ENCODE measurements at regions not wholly inside any gene's neighbourhood (a gene's known extent, or its start where the extent isn't known, plus 50 kb on each side); places are given as distances from the start of the nearest gene placed in this dataset.
A peak's percentile ranks its signal among the peaks of the same experiment; 100 is the strongest.

DNA sequence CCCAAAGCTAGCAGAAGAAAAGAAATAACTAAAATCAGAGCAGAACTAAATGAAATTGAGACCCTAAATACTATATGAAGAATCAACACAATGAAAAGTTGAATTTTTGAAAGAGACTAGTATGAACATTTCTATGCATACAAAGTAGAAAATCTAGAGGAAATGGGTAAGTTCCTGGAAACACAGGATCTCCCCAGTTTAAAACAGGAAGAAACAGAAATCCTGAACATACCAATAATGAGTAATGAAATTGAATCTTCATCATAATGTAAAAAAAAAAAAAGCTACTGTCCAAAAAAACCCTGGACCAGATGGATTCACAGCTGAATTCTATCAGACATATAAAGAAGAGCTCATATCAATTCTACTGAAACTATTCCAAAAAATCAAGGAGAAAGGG, 233.5 kb downstream of the PLPP3 start:
- peaks cover 4 to 11% of the 10 kb centered on the region in 2 donors for H3K9me3 Mint-ChIP-seq
- ATAC-seq (replicated peaks in 1 of 2) (no peak), DNase-seq (no peak)
- peaks cover 0 to under 1% of the 10 kb centered on the region in 2 donors for H3K36me3 Mint-ChIP-seq (ENCODE audit: insufficient read depth in 2 of 2)
- no peaks in the 10 kb centered on the region for H3K4me1 Mint-ChIP-seq (ENCODE audit: low read depth)
- H3K27me3 Mint-ChIP-seq (ENCODE audit: low read depth), result no peaks in the 10 kb centered on the region
- no peak overlapping the region for H3K27ac Mint-ChIP-seq
- H3K4me3 Mint-ChIP-seq, result no peak overlapping the region

DNA sequence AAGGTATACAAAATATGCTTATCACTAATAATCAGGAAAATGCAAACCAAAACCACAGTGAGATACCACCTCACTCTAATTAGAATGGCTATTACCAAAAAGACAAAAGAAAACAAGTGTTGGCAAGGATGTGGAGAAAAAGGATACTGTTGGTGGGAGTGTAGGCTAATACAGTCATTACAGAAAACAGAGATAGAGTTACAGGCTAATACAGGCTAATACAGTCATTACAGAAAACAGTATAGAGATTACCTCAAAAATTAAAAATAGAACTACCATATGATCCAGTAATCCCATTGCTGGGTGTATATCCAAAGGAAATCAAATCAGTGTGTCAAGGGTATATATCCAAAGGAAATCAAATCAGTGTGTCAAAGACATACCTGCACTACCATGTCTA, 238.4 kb downstream of the PLPP3 start:
- H3K4me1 Mint-ChIP-seq (ENCODE audit: low read depth), result no peaks in the 10 kb centered on the region
- no peaks in the 10 kb centered on the region for H3K27me3 Mint-ChIP-seq (ENCODE audit: low read depth)
- DNase-seq, result no peak
- H3K9me3 Mint-ChIP-seq, result peaks cover 4 to 5% of the 10 kb centered on the region in 2 donors
- peaks cover 0 to 2% of the 10 kb centered on the region in 2 donors for H3K36me3 Mint-ChIP-seq (ENCODE audit: insufficient read depth in 2 of 2)
- no peak overlapping the region for H3K27ac Mint-ChIP-seq
- no peak for ATAC-seq (replicated peaks in 1 of 2)
- no peak overlapping the region for H3K4me3 Mint-ChIP-seq

DNA sequence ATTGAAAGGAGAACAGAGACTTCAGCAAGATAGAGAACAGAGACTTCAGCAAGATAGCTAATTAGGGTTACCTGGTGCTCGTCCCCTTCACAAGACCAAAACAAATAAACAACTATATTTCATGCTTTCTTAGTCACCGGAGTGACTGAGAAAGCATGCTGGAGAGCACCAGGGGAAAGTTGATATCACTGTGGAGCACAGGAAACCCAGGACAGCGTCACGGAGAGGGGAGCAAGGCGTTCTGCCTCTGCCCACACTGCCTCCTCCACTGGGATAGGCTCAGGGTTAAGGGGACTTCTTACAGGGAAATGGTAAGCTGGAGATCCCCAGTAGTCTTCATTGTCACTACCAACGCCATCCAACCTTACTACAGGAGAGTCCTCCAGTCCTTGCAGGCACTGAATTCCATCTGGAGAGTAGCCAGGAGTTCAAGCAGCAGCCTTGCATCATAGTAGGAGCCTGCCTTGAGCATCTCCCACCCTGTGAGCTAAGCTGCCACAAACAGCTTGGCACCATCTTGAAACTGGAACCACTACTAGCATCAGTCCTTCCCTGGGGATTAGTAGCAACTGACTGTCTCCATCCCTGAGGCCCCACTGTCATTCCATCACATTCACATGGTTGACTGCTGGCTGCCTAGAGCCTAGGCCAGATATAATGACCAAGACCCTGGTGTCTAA, 239.4 kb downstream of the PLPP3 start:
- Mint-ChIP-seq H3K36me3 (ENCODE audit: insufficient read depth in 2 of 2) (peaks cover 0 to 2% of the 10 kb centered on the region in 2 donors), H3K4me1 (ENCODE audit: low read depth) (no peaks in the 10 kb centered on the region), H3K9me3 (peaks cover 4 to 5% of the 10 kb centered on the region in 2 donors), H3K27ac (no peak overlapping the region), H3K27me3 (ENCODE audit: low read depth) (no peaks in the 10 kb centered on the region), H3K4me3 (no peak overlapping the region)
- ATAC-seq (replicated peaks in 1 of 2) (no peak), DNase-seq (no peak)

DNA sequence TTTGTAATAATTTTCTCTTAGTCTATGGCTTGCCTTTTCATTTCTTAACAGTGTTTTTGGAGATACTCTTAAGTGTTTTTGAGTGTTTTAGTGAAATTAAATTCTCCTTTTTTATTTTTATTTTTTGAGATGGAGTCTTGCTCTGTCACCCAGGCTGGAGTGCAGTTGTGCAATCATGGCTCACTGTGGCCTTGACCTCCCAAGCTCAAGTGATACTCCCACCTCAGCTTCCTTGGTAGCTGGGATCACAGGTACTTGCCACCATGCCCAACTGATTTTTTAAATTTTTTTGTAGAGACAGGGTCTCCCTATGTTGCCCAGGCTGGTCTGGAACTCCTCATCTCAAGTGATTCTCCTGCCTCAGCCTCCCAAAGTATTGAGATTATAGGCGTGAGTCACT, 240.3 kb downstream of the PLPP3 start:
- Mint-ChIP-seq H3K4me3 (no peak overlapping the region), H3K9me3 (peaks cover 2 to 5% of the 10 kb centered on the region in 2 donors), H3K4me1 (ENCODE audit: low read depth) (no peaks in the 10 kb centered on the region), H3K27ac (no peak overlapping the region), H3K27me3 (ENCODE audit: low read depth) (no peaks in the 10 kb centered on the region), H3K36me3 (ENCODE audit: insufficient read depth in 2 of 2) (peaks cover 0 to 2% of the 10 kb centered on the region in 2 donors)
- DNase-seq (no peak), ATAC-seq (replicated peaks in 1 of 2) (no peak)

DNA sequence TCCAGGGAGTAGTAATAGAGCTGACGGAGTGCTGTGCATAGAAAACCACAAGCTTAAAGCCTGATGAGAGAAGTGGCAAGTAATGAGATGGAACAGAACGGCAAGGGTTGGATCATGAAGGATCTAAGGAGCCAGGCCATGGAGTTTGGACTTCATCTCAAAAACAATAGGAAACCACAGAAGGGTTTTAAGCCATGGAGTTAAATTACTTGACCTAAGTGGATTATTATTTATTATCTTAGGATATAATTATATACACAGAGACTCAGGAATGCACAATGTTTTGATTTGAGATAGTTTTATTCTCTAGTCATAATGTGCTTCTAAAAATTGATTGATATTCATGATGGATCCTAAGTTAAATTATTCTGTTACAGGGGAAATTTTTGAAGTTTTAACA, 242.4 kb downstream of the PLPP3 start:
- no peaks in the 10 kb centered on the region for H3K27me3 Mint-ChIP-seq (ENCODE audit: low read depth)
- ATAC-seq (replicated peaks in 1 of 2), result no peak
- H3K9me3 Mint-ChIP-seq, result peaks cover 2 to 5% of the 10 kb centered on the region in 2 donors
- H3K27ac Mint-ChIP-seq, result no peak overlapping the region
- DNase-seq, result no peak
- H3K36me3 Mint-ChIP-seq (ENCODE audit: insufficient read depth in 2 of 2), result peaks cover 0 to 2% of the 10 kb centered on the region in 2 donors
- H3K4me1 Mint-ChIP-seq (ENCODE audit: low read depth), result no peaks in the 10 kb centered on the region
- no peak overlapping the region for H3K4me3 Mint-ChIP-seq

DNA sequence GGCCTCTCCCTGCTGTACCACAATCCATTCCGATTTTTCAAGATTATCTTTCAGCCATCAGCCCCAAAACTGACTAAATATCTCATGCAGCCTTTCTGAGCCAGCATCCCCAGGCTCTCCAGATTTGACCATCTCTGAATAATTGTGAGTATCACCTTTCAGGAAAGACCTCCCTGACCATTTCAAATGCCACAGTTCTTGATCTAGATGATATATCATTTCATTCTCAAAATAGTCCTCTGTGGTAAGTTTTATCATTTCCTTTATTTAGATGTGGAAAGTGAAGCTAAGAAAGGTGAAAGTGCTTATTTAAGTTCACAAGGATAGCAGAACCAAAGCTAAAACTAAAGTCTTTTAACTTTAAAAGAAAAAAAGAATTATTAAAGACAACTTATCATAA, 244.0 kb downstream of the PLPP3 start:
- no peak for ATAC-seq (replicated peaks in 1 of 2)
- Mint-ChIP-seq H3K27ac (no peak overlapping the region), H3K9me3 (no peaks in the 10 kb centered on the region), H3K4me1 (ENCODE audit: low read depth) (peaks cover 4% of the 10 kb centered on the region), H3K36me3 (ENCODE audit: insufficient read depth in 2 of 2) (no peaks in the 10 kb centered on the region), H3K27me3 (ENCODE audit: low read depth) (no peaks in the 10 kb centered on the region), H3K4me3 (no peak overlapping the region)
- no peak for DNase-seq

DNA sequence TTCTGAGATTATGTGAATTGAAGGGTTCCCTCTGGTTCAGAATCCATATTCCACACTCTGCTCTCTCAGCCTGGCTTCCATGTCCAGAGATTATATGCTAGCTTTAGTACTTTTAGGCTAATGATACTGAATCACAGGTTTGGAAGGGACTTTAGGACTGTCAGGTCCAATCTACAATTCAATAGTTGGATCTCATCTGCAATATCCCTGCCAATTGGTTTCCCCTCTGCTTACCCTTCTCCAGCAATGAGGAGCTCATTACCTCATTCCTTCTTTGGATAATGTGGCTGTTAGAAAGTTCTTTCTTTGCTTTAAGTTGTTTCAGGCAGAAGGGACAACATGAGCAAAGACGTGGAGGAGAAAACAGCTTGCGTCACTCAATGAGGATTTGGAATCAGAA, 245.3 kb downstream of the PLPP3 start:
- peaks cover 8% of the 10 kb centered on the region for H3K4me1 Mint-ChIP-seq (ENCODE audit: low read depth)

DNA sequence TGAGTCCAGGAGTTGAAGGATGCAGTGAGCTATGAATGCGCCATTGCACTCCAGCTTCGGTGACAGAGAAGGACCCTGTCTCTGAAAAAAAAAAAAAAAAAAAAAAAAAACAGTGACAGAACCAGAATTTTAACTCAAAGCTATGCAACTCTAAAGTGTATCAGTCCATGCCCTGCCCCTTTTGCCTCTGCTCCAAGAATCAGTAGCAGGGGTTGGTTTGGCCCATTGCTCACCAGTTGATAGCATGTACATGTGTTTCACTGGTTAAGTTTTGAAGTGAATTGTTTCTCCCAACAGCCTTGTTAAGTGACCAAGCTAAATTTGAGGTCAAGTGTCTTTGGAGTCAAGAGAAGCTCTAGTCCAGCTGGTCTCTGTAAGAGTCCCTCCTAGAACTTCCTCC, 245.9 kb downstream of the PLPP3 start:
- H3K36me3 Mint-ChIP-seq (ENCODE audit: insufficient read depth in 2 of 2), result no peaks in the 10 kb centered on the region
- no peak overlapping the region for H3K4me3 Mint-ChIP-seq
- peaks cover 11% of the 10 kb centered on the region for H3K4me1 Mint-ChIP-seq (ENCODE audit: low read depth)
- H3K27ac Mint-ChIP-seq, result no peak overlapping the region
- no peaks in the 10 kb centered on the region for H3K27me3 Mint-ChIP-seq (ENCODE audit: low read depth)
- peaks cover 2% of the 10 kb centered on the region in 2 donors for H3K9me3 Mint-ChIP-seq
- ATAC-seq (replicated peaks in 1 of 2), result no peak
- no peak for DNase-seq

More for the DNA sequence above, 245.3 kb downstream of the PLPP3 start:
- DNase-seq, result no peak
- Mint-ChIP-seq H3K36me3 (ENCODE audit: insufficient read depth in 2 of 2) (no peaks in the 10 kb centered on the region), H3K27ac (no peak overlapping the region), H3K4me3 (no peak overlapping the region), H3K9me3 (peaks cover 0 to under 1% of the 10 kb centered on the region in 2 donors), H3K27me3 (ENCODE audit: low read depth) (no peaks in the 10 kb centered on the region)
- ATAC-seq (replicated peaks in 1 of 2), result no peak

DNA sequence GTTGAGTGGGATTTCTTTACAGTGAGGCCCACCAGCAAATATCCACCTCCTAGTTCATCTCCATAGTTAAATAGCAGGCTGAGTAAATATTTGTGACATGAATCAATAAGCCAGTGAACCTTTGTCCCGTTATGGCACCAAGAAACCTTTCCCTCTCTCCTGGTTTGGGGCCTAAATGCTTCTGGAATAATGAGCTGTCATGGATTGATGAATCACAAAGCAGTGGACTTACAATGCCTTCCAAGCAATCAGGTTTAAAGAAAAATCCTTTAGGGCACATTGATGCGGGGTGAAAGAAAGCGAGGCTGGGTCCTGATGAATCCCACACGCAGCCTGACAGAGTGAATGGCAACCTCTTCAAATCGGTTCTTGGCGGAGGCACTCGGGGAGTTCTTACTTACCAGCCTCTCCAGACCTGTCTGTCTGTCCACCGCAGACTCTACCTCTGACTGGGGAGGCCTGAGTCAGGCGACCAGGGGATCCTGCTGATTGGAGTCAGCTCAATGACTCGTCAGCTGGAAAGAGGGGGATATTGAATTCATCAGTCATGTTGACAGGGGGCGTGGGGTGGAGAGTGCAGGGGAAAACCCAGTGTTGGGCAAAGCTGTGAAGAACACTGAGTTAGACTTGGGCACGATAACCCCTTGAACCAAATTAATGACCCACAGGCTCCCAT, 247.3 kb downstream of the PLPP3 start:
- Mint-ChIP-seq H3K27me3 (ENCODE audit: low read depth) (no peaks in the 10 kb centered on the region), H3K4me1 (ENCODE audit: low read depth) (peaks cover 11% of the 10 kb centered on the region), H3K27ac (no peak overlapping the region), H3K36me3 (ENCODE audit: insufficient read depth in 2 of 2) (no peaks in the 10 kb centered on the region), H3K9me3 (peaks cover 2% of the 10 kb centered on the region in 2 donors), H3K4me3 (no peak overlapping the region)
- ATAC-seq (replicated peaks in 1 of 2) (no peak), DNase-seq (no peak)

DNA sequence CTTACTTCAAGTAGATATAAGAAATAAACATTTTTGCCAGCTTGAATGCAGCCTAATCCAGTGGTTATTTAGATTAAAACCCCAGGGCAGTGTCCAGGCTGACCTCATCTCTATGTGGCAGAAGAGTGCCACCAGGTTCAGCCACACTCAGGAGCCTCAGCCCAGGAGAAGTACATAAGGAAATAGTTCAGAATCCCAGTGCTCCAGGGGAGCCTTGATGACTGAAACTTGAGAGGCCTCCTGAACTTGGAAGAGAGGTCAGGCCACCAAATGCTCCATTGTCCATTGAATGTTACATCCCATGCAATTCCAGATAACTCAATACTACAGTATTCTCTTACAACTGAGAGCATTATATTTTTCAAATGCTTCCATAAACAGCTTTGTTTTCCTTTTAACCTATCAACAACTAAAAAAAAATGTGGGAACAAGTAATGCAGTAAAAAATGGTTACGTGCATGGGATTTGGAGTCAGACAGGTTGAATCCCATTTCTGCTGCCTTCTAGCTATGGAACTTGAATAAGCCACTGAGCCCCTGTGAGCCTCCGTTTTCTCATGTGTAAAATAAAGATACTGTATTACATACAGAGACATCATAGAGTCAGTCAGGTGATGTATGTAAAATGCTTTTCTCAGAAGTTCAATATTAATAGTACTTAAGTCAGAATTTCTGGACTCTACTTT, 248.0 kb downstream of the PLPP3 start:
- H3K4me1 Mint-ChIP-seq (ENCODE audit: low read depth), result peaks cover 11% of the 10 kb centered on the region
- no peak overlapping the region for H3K27ac Mint-ChIP-seq
- H3K4me3 Mint-ChIP-seq, result no peak overlapping the region
- DNase-seq, result no peak
- peaks cover 2% of the 10 kb centered on the region in 2 donors for H3K9me3 Mint-ChIP-seq
- H3K36me3 Mint-ChIP-seq (ENCODE audit: insufficient read depth in 2 of 2), result no peaks in the 10 kb centered on the region
- H3K27me3 Mint-ChIP-seq (ENCODE audit: low read depth), result no peaks in the 10 kb centered on the region
- ATAC-seq (replicated peaks in 1 of 2), result no peak

DNA sequence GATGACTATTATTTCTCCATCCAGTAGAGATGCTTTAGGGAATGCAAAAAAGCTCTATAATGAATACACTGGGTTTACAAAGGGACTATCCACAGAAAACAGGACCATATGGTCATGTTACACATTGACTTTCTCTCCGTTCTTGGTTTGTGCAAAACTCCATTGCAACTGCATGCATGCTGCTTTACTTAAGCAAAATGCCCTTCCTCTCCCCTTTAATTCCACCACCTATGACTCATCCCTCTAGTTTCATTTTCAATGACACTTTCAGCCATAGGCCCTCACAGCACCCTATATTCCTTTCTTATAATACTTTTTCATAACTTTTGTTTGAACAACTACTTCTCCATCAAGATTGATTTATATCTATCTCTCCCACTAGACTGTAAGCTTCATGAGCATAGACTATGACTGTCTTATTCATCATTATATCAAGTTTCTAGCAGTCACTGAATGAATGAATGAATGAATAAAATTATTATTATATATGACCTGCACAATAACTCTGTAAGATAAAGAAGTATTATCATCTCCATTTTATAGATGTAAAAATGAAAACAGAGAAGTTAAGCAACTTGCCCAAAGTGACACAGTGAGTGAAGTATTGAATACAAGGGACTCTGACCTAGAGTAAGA, 248.9 kb downstream of the PLPP3 start:
- ATAC-seq (replicated peaks in 1 of 2) (peak; percentile 39 to 49), DNase-seq (no peak)
- Mint-ChIP-seq H3K27ac (no peak overlapping the region), H3K4me1 (ENCODE audit: low read depth) (peaks cover 11% of the 10 kb centered on the region), H3K36me3 (ENCODE audit: insufficient read depth in 2 of 2) (no peaks in the 10 kb centered on the region), H3K4me3 (no peak overlapping the region), H3K9me3 (peaks cover 2% of the 10 kb centered on the region in 2 donors), H3K27me3 (ENCODE audit: low read depth) (no peaks in the 10 kb centered on the region)

DNA sequence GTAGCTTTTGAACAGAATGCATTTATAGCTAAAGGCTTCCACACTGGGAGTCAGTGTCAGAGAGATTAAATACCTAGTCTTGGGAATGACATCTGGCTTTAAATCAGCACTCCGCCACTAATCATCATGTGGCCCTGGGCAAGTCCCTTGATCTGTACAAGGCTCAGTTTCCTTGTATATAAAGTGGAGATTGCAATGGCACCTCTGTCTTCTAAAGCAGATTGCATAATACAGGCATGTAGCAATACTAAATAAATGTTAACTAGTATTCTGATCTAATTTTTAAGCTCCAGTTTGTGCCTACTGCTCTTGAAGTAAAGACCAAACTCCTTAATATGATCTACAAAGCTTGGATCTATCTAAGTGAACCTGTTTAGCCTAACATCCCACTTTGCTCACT, 249.4 kb downstream of the PLPP3 start:
- no peak overlapping the region for H3K27ac Mint-ChIP-seq
- no peaks in the 10 kb centered on the region for H3K36me3 Mint-ChIP-seq (ENCODE audit: insufficient read depth in 2 of 2)
- H3K27me3 Mint-ChIP-seq (ENCODE audit: low read depth), result no peaks in the 10 kb centered on the region
- no peak overlapping the region for H3K4me3 Mint-ChIP-seq
- ATAC-seq (replicated peaks in 1 of 2), result no peak
- H3K9me3 Mint-ChIP-seq, result peaks cover 2% of the 10 kb centered on the region in 2 donors
- H3K4me1 Mint-ChIP-seq (ENCODE audit: low read depth), result peaks cover 11% of the 10 kb centered on the region
- DNase-seq, result no peak

DNA sequence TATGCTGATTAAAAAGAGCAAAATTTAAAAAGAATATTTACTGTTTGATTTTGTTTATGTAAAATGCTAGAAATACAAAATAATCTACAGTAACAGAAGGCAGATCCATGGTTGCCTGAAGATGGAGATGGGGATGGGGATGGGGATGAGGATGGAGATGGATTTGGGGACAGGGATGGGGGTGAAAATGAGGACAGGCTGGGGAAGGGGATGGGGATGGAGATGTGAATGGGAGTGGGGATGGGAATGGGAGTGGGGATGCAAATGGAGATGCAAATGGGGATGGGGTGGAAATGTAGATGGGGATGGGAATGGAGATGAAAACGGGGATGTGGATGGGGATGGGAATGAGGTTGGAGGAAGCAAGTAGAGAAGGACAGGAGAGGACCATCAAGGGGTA, 252.2 kb downstream of the PLPP3 start:
- no peak overlapping the region for H3K4me3 Mint-ChIP-seq
- peaks cover 2% of the 10 kb centered on the region in 2 donors for H3K9me3 Mint-ChIP-seq
- DNase-seq (no peak), ATAC-seq (replicated peaks in 1 of 2) (no peak)
- H3K4me1 Mint-ChIP-seq (ENCODE audit: low read depth), result peaks cover 11% of the 10 kb centered on the region
- no peak overlapping the region for H3K27ac Mint-ChIP-seq
- no peaks in the 10 kb centered on the region for H3K36me3 Mint-ChIP-seq (ENCODE audit: insufficient read depth in 2 of 2)
- no peaks in the 10 kb centered on the region for H3K27me3 Mint-ChIP-seq (ENCODE audit: low read depth)

Data from activated T-cell treated with anti-CD3 and anti-CD28 coated beads, Interleukin-2, amount 50 U/mL, for 72 hours (primary cell).